ENCODE measurements at regions not wholly inside any gene's neighbourhood (a gene's known extent, or its start where the extent isn't known, plus 50 kb on each side); places are given as distances from the start of the nearest gene placed in this dataset.

DNA sequence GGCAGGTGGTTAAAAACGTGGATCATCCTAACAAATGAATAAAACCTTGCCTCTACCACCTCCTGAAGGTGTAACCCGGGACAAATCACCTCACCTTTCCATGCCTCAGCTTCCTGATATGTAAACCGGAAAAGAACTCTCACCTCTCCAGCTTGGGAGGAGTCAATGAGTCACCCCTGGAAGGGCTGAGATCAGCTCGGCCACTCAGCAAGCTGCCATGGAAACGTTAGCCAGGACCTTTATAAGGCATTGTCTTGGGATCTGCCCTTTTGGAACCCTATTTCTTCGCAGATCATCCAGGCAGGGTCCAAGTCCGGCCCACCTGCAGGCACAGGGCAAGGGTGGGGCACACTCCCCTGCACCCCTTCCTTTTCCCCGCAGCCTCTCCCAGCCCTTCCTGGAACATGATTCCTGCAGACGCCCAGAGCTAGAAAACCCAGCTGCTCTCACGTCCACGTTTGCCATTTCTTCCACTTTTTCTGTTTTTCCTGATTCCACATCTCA, 81.6 kb upstream of the PFKP start:
- TF ChIP-seq, protein P1, sequence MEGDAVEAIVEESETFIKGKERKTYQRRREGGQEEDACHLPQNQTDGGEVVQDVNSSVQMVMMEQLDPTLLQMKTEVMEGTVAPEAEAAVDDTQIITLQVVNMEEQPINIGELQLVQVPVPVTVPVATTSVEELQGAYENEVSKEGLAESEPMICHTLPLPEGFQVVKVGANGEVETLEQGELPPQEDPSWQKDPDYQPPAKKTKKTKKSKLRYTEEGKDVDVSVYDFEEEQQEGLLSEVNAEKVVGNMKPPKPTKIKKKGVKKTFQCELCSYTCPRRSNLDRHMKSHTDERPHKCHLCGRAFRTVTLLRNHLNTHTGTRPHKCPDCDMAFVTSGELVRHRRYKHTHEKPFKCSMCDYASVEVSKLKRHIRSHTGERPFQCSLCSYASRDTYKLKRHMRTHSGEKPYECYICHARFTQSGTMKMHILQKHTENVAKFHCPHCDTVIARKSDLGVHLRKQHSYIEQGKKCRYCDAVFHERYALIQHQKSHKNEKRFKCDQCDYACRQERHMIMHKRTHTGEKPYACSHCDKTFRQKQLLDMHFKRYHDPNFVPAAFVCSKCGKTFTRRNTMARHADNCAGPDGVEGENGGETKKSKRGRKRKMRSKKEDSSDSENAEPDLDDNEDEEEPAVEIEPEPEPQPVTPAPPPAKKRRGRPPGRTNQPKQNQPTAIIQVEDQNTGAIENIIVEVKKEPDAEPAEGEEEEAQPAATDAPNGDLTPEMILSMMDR (IDR thresholded peaks at IDR 0.05; ENCODE audit: poor library complexity) = no peak
- no peak for TF ChIP-seq EZH2 (IDR thresholded peaks at IDR 0.05; ENCODE audit: borderline replicate concordance)
